ENCODE measurements at regions not wholly inside any gene's neighbourhood (a gene's known extent, or its start where the extent isn't known, plus 50 kb on each side); places are given as distances from the start of the nearest gene placed in this dataset.

DNA sequence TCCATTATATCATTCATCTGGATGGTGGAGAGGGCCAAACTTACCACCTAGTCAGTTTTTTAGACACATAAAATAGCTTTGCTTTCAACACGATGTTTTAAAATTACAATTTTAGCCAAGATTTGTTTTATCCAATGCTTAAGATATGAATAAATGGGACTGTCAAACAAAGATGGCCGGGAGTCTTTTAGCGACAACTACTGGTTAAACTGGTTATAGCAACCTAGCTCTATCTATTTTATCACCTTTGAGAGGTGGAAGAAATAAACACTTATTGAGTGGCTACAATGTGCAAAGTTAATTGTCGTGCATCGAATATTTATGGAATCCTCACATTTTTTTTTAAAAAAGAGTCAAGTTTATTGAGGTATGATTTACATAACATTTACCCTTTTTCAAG, 279.8 kb downstream of the MIAT start:
- TF ChIP-seq CTCF (conservative IDR thresholded peaks at IDR 0.05; ENCODE audit: low read depth, low read length) (no peak; the same call in 1 of the 2 replicates), EZH2 (IDR thresholded peaks at IDR 0.05; ENCODE audit: borderline replicate concordance, low read depth, low read length, poor library complexity, severe bottlenecking) (no peak)

Data from A673 (cell line).